BE2C (cell line): ENCODE measurements at regions not wholly inside any gene's neighbourhood (a gene's known extent, or its start where the extent isn't known, plus 50 kb on each side); places are given as distances from the start of the nearest gene placed in this dataset.
"Not testable (repeated sequence)": the region's sequence is repeated elsewhere in the genome, so short reads cannot be mapped to it uniquely, and the experiment has no call there.

ENCODE experiments used
- DNase-seq: peaks from one replicate; pipeline ENCODE4 v3.0.0-alpha.2; 2020
- H3K27me3 ChIP-seq: fragments of 250-450 bp; sonication (Bioruptor Pico); 2 replicates; pipeline ENCODE4 v1.5.1; 2020; ENCODE audit warnings: mild to moderate bottlenecking
- H3K36me3 ChIP-seq: fragments of 250-450 bp; sonication (Bioruptor Pico); 2 replicates; pipeline ENCODE4 v1.5.1; 2020; ENCODE audit warnings: mild to moderate bottlenecking
- H3K4me1 ChIP-seq: fragments of 250-450 bp; sonication (Bioruptor Pico); 2 replicates; pipeline ENCODE4 v1.5.1; 2020
- H3K4me3 ChIP-seq: 2 replicates; pipeline ENCODE4 v1.5.1; 2011; ENCODE audit warnings: low read depth, low read length
- H3K9me3 ChIP-seq: fragments of 250-450 bp; sonication (Bioruptor Pico); 2 replicates; pipeline ENCODE4 v1.5.1; 2020
- TF ChIP-seq, protein P1 (sequence below): IDR thresholded peaks from 2 replicates; pipeline ENCODE4 v1.5.1; 2012; ENCODE audit warnings: mild to moderate bottlenecking, low read depth, low read length

DNA sequence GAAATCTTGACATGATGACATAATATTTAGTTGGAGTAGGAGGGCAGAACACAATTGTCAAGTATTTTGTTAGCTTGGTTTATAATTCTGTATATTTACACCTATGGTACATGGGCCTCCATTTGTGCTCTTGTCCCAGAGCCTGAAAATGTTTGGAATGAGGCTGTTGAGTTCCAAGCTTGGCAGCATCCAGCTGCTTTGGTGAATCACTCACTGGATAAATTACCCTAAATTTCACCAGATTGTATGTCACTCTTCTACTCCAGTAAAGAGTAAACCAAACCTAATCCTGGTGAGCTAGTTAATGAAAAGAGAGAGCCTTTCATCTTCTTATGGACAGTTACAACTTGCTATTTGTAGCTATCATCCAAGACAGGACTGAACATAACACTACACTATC, 928.7 kb downstream of the DIPK2A start:
- Histone ChIP-seq H3K4me3 (no peak overlapping the region), H3K9me3 (no peaks in the 10 kb centered on the region; the same call in none of the 2 replicates), H3K4me1 (no peaks in the 10 kb centered on the region), H3K36me3 (no peaks in the 10 kb centered on the region), H3K27me3 (no peaks in the 10 kb centered on the region)
- TF ChIP-seq, protein P1, sequence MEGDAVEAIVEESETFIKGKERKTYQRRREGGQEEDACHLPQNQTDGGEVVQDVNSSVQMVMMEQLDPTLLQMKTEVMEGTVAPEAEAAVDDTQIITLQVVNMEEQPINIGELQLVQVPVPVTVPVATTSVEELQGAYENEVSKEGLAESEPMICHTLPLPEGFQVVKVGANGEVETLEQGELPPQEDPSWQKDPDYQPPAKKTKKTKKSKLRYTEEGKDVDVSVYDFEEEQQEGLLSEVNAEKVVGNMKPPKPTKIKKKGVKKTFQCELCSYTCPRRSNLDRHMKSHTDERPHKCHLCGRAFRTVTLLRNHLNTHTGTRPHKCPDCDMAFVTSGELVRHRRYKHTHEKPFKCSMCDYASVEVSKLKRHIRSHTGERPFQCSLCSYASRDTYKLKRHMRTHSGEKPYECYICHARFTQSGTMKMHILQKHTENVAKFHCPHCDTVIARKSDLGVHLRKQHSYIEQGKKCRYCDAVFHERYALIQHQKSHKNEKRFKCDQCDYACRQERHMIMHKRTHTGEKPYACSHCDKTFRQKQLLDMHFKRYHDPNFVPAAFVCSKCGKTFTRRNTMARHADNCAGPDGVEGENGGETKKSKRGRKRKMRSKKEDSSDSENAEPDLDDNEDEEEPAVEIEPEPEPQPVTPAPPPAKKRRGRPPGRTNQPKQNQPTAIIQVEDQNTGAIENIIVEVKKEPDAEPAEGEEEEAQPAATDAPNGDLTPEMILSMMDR = no peak
- DNase-seq = no peak

DNA sequence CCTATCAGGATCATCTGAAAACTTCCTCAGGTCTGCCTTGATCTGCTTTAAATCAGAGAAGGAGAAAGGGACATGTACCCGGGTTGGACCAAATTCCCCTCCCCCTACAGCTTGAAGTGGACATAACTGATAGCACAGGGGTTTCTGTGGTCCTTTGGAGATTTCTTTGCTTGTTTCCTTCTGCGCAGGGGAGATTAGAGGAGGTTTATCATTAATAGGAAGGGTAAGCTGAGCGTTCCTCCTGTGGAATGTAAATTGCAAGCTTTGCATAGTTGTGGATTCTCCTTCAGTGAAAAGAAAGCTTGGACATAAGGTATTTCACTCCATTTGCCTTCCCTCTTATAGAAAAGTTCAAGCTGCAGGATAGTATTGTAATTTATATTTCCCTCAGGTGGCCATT, 936.0 kb downstream of the DIPK2A start:
- not testable (repeated sequence) for H3K4me3 ChIP-seq, H3K4me1 ChIP-seq, H3K36me3 ChIP-seq, DNase-seq, H3K9me3 ChIP-seq, H3K27me3 ChIP-seq

DNA sequence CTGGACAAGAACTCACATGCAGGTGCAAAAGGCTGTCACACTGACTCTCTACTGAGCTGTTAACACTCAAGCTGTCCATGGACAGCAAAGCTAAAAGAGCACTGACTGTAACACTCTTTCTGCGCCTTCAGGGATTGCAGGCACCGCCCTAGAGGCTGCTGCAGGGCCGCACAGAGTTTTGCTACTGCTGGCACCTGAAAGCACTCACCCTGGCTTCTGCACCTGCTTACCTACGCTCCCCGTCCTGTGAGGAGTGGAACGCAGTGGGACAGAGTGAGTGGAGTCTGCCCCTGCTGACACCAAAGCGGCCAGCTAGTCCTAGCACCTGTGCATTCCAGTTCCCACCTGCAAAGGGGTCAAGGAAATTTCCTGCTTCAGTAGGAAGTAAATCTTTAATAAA, 941.3 kb downstream of the DIPK2A start:
- no peak overlapping the region for H3K4me3 ChIP-seq
- no peak for DNase-seq
- H3K9me3 ChIP-seq = no peaks in the 10 kb centered on the region
- no peaks in the 10 kb centered on the region for H3K36me3 ChIP-seq
- no peaks in the 10 kb centered on the region for H3K27me3 ChIP-seq
- no peaks in the 10 kb centered on the region for H3K4me1 ChIP-seq
- TF ChIP-seq, protein P1 = no peak

DNA sequence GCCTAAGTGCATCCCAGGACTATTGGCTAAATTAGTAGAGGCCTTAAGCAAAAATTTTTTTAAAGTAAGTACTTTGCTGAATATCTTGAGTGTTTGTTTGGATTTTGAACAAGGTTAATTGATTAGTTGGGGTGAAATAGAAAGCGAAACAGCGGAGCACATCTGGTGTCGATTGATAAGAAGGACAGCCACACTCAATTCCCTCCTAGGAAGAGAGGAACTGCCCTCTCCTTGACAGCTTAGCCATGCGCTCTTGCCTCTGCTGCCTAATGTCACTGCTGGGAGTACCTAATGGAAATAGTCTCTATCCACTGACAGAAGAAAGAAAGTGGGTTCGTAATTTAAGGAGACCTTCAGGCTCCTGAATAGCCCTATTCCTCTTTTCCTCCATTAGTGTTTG, 943.6 kb downstream of the DIPK2A start:
- Histone ChIP-seq H3K36me3 (no peaks in the 10 kb centered on the region), H3K9me3 (no peaks in the 10 kb centered on the region), H3K27me3 (no peaks in the 10 kb centered on the region), H3K4me1 (no peaks in the 10 kb centered on the region), H3K4me3 (no peak overlapping the region)
- DNase-seq = no peak
- TF ChIP-seq, protein P1 = no peak

DNA sequence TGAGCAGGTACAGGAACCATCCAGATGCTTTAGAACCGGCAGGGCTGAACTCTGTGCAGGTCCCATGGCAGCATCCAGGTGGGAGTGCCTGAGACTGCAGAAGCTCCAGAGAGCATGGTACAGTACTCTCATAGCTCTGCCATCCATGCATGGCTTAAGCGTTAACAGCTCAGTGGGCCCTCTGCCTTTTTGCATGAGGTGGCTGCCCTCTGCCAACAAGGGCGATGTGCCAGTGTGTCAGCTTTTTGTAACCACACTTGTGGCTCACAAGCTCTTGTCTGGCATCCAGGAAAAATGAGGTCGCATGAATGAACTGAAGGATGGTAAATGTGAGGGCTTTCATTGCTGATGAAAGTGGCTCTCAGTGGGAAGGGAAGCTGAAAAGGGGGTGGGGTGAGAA, 950.1 kb downstream of the DIPK2A start:
- no peaks in the 10 kb centered on the region for H3K27me3 ChIP-seq
- no peak overlapping the region for H3K4me3 ChIP-seq
- H3K4me1 ChIP-seq = no peaks in the 10 kb centered on the region
- TF ChIP-seq, protein P1 = no peak
- no peaks in the 10 kb centered on the region for H3K36me3 ChIP-seq
- no peaks in the 10 kb centered on the region for H3K9me3 ChIP-seq
- no peak for DNase-seq

DNA sequence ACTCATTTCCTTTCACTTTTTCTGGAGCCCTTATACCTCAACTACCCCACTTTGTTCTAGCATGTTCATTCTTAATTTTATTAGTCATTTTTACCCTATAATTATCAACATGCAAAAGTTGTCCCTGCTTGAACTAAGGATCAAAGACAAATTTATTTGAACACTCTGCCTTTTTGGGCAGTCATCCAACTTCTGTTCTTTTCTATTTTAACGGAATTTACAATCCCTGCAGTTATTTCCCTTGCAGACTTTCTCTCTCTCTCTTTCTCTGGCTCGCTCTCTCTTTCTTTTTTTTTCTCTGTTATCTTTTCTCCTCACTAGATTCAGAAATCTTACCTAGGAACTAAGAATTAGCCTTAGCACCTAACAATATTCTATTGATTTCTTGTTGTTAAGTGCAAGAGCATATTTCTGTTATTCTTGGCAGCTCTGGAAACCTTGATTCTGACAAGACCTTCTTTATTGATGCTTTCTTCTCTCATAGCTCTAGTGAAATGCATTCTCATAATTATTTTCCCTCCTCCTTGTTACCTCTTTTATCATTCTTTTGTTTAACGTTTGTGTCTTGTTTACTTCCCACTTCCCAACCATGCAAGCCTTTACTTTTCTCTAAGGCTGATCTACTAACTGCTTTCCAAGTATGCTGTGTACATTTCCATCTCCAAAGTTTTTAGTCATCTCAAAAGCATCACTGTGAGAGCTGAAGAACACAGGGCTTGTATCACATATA, 951.6 kb downstream of the DIPK2A start:
- no peaks in the 10 kb centered on the region for H3K9me3 ChIP-seq
- H3K36me3 ChIP-seq = no peaks in the 10 kb centered on the region
- no peaks in the 10 kb centered on the region for H3K27me3 ChIP-seq
- TF ChIP-seq, protein P1 = no peak
- no peak overlapping the region for H3K4me3 ChIP-seq
- no peaks in the 10 kb centered on the region for H3K4me1 ChIP-seq
- DNase-seq = no peak
